GM19438 (cell line): ENCODE measurements at regions not wholly inside any gene's neighbourhood (a gene's known extent, or its start where the extent isn't known, plus 50 kb on each side); places are given as distances from the start of the nearest gene placed in this dataset.
"Not testable (repeated sequence)": the region's sequence is repeated elsewhere in the genome, so short reads cannot be mapped to it uniquely, and the experiment has no call there.

Experiments
- ATAC-seq: cut with Tn5 transposase; IDR thresholded peaks from one replicate; pipeline ENCODE4 v1.9.1; 2021; ENCODE audit warnings: low read depth; ENCODE audit not compliant: unreplicated experiment

- ATAC-seq = no peak
Observed at GRCh38 chr6:144423167-144423566, 138.0 kb downstream of the UTRN start.

- ATAC-seq = no peak
Observed at GRCh38 chr6:144429753-144430152, 144.6 kb downstream of the UTRN start.

- ATAC-seq = not testable (repeated sequence)
Observed at GRCh38 chr6:144433446-144433845, 148.3 kb downstream of the UTRN start.

- ATAC-seq = no peak
Observed at GRCh38 chr6:144434308-144434990, 149.3 kb downstream of the UTRN start.

GRCh38 chr6:144435602-144436426 lies 150.7 kb downstream of the UTRN start:
- ATAC-seq = no peak

GRCh38 chr6:144437105-144437504 lies 152.0 kb downstream of the UTRN start:
- ATAC-seq = no peak

GRCh38 chr6:144438103-144438502 lies 153.0 kb downstream of the UTRN start:
- ATAC-seq = no peak

GRCh38 chr6:144439016-144439415 lies 153.9 kb downstream of the UTRN start:
- ATAC-seq = no peak

GRCh38 chr6:144441801-144442200 lies 156.7 kb downstream of the UTRN start:
- not testable (repeated sequence) for ATAC-seq

GRCh38 chr6:144443157-144443556 lies 158.0 kb downstream of the UTRN start:
- no peak for ATAC-seq

- ATAC-seq = no peak
Observed at GRCh38 chr6:144447472-144447871, 162.3 kb downstream of the UTRN start.

- ATAC-seq = no peak
Observed at GRCh38 chr6:144449218-144449617, 164.1 kb downstream of the UTRN start.

- no peak for ATAC-seq
Observed at GRCh38 chr6:144449911-144450597, 164.9 kb downstream of the UTRN start.

GRCh38 chr6:144460327-144461095 lies 175.4 kb downstream of the UTRN start:
- ATAC-seq = peak; percentile 86

- ATAC-seq = no peak
Observed at GRCh38 chr6:144462058-144462457, 176.9 kb downstream of the UTRN start.

GRCh38 chr6:144466716-144467115 lies 181.6 kb downstream of the UTRN start:
- no peak for ATAC-seq

- ATAC-seq = no peak
Observed at GRCh38 chr6:144467172-144467762, 182.1 kb downstream of the UTRN start.

- no peak for ATAC-seq
Observed at GRCh38 chr6:144467921-144468320, 182.8 kb downstream of the UTRN start.

- ATAC-seq = no peak
Observed at GRCh38 chr6:144468709-144469108, 183.6 kb downstream of the UTRN start.

GRCh38 chr6:144469144-144469575 lies 184.0 kb downstream of the UTRN start:
- no peak for ATAC-seq
